Mucosa of descending colon (tissue), 3 donors: ENCODE measurements at regions not wholly inside any gene's neighbourhood (a gene's known extent, or its start where the extent isn't known, plus 50 kb on each side); places are given as distances from the start of the nearest gene placed in this dataset.

ENCODE experiments used
- ATAC-seq: fragments of 200-7000 bp; cut with Tn5 transposase; one replicate; pipeline ENCODE4 v1.9.1; 2020; ENCODE audit warnings: mild to moderate bottlenecking, moderate library complexity
- DNase-seq, 3 donors: peaks; one replicate each; pipeline ENCODE4 v3.0.0-alpha.2; 2020
- H3K36me3 ChIP-seq: fragments of 200-600 bp; one replicate; pipeline ENCODE4 v1.8.0; 2021; ENCODE audit warnings: low read depth, mild to moderate bottlenecking
- H3K4me1 ChIP-seq: fragments of 200-600 bp; one replicate; pipeline ENCODE4 v1.8.0; 2021; ENCODE audit warnings: low read depth, mild to moderate bottlenecking
- H3K4me3 ChIP-seq: fragments of 200-600 bp; one replicate; pipeline ENCODE4 v1.8.0; 2021; ENCODE audit warnings: mild to moderate bottlenecking
- H3K9me3 ChIP-seq: fragments of 200-600 bp; one replicate; pipeline ENCODE4 v1.8.0; 2021; ENCODE audit warnings: mild to moderate bottlenecking
- CTCF ChIP-seq: fragments of 200-600 bp; IDR thresholded peaks from one replicate; pipeline ENCODE4 v1.8.0; 2022; ENCODE audit warnings: antibody characterized with exemption, mild to moderate bottlenecking
- intact Hi-C, 2 donors: fragments of 100-400 bp; cut with DNase I in 1 of 2; cut with micrococcal nuclease in 1 of 2; formaldehyde crosslinking; loops; one replicate each; pipeline versions ENCODE4 v1.11.0 to v1.11.1; 2022; cut with DNase I, micrococcal nuclease
- donor health status: DM: no; HTN: no; CAD: no; lungs with moderate emphysema.
- donor health status: DM: no; HTN: no; CAD: no.
- donor health status: DM: no; HTN: yes; CAD: no.

GRCh38 chr11:80487952-80488351 lies 1047.1 kb upstream of the TENM4 start:
- Histone ChIP-seq H3K4me3 (no peak overlapping the region), H3K9me3 (no peaks in the 10 kb centered on the region), H3K4me1 (no peaks in the 10 kb centered on the region), H3K36me3 (no peaks in the 10 kb centered on the region)
- TF ChIP-seq CTCF = no peak
- intact Hi-C loops = no loop called here
- ATAC-seq = no peak
- no peak for DNase-seq

GRCh38 chr11:80486678-80487077 lies 1045.8 kb upstream of the TENM4 start:
- intact Hi-C loops = no loop called here
- DNase-seq = no peak
- no peak overlapping the region for H3K4me3 ChIP-seq
- H3K36me3 ChIP-seq = no peaks in the 10 kb centered on the region
- no peak for TF ChIP-seq CTCF
- ATAC-seq = no peak
- H3K9me3 ChIP-seq = no peaks in the 10 kb centered on the region
- H3K4me1 ChIP-seq = no peaks in the 10 kb centered on the region

- no peaks in the 10 kb centered on the region for H3K4me1 ChIP-seq
- ATAC-seq (no peak), DNase-seq (no peak)
- TF ChIP-seq CTCF = no peak
- H3K4me3 ChIP-seq = no peak overlapping the region
- intact Hi-C loops = no loop called here
- no peaks in the 10 kb centered on the region for H3K9me3 ChIP-seq
- no peaks in the 10 kb centered on the region for H3K36me3 ChIP-seq
Measured at GRCh38 chr11:80477178-80477577, 1036.3 kb upstream of the TENM4 start.

GRCh38 chr11:80473562-80473961 lies 1032.7 kb upstream of the TENM4 start:
- intact Hi-C loops = no loop called here
- no peak overlapping the region for H3K4me3 ChIP-seq
- H3K9me3 ChIP-seq = no peaks in the 10 kb centered on the region
- DNase-seq (no peak), ATAC-seq (no peak)
- no peak for TF ChIP-seq CTCF
- H3K4me1 ChIP-seq = peaks cover 2% of the 10 kb centered on the region
- no peaks in the 10 kb centered on the region for H3K36me3 ChIP-seq

GRCh38 chr11:80469871-80470270 lies 1029.0 kb upstream of the TENM4 start:
- H3K9me3 ChIP-seq = no peaks in the 10 kb centered on the region
- no peaks in the 10 kb centered on the region for H3K36me3 ChIP-seq
- peaks cover 2% of the 10 kb centered on the region for H3K4me1 ChIP-seq
- DNase-seq (no peak), ATAC-seq (no peak)
- TF ChIP-seq CTCF = no peak
- intact Hi-C loops = no loop called here
- H3K4me3 ChIP-seq = no peak overlapping the region

- TF ChIP-seq CTCF = no peak
- intact Hi-C loops = no loop called here
- ATAC-seq (no peak), DNase-seq (no peak)
- no peaks in the 10 kb centered on the region for H3K36me3 ChIP-seq
- peaks cover 2% of the 10 kb centered on the region for H3K4me1 ChIP-seq
- no peak overlapping the region for H3K4me3 ChIP-seq
- H3K9me3 ChIP-seq = no peaks in the 10 kb centered on the region
Measured at GRCh38 chr11:80466570-80466969, 1025.7 kb upstream of the TENM4 start.
